PC-3 (cell line): ENCODE measurements at regions not wholly inside any gene's neighbourhood (a gene's known extent, or its start where the extent isn't known, plus 50 kb on each side); places are given as distances from the start of the nearest gene placed in this dataset.
A peak's percentile ranks its signal among the peaks of the same experiment; 100 is the strongest.

ENCODE experiments used
- ATAC-seq: fragments of 200-7000 bp; cut with Tn5 transposase; 2 replicates; pipeline ENCODE4 v1.9.1; 2020; ENCODE audit warnings: mild to moderate bottlenecking, moderate library complexity
- BruUV-seq: library from RNA; stranded (reverse); fragments of 400-500 nt; replicated peaks from 2 replicates; lab custom pipeline; 2021; lab: Mats Ljungman, UMichigan
- CTCF ChIA-PET: fragments of 300-600 bp; sonication (Branson Sonifier 250); formaldehyde crosslinking; loops from one replicate; lab custom pipeline; 2022; ENCODE audit warnings: antibody characterized with exemption; lab: Charles Lee
- POLR2A ChIA-PET: fragments of 300-600 bp; sonication (Branson Sonifier 250); formaldehyde crosslinking; loops from one replicate; lab custom pipeline; 2022; ENCODE audit warnings: antibody characterized with exemption; ENCODE audit not compliant: unreplicated experiment; lab: Charles Lee
- DNase-seq: peaks from one replicate; pipeline ENCODE4 v3.0.0-alpha.2; 2015
- H2AFZ ChIP-seq: fragments of 300-600 bp; sonication (generic); 2 replicates; pipeline ENCODE4 v1.6.0; 2016; ENCODE audit warnings: antibody characterized with exemption, low read length
- H3F3A ChIP-seq: fragments of 300-600 bp; sonication (generic); one replicate; pipeline ENCODE4 v1.6.0; 2017; ENCODE audit warnings: antibody characterized with exemption, low read length, control low read depth, mild to moderate bottlenecking; ENCODE audit not compliant: unreplicated experiment
- H3K27ac ChIP-seq: fragments of 300-600 bp; sonication (generic); 2 replicates; pipeline ENCODE4 v1.5.1; 2016; ENCODE audit warnings: mild to moderate bottlenecking, low read length
- H3K27me3 ChIP-seq: fragments of 300-600 bp; sonication (generic); 2 replicates; pipeline ENCODE4 v1.6.1; 2016; ENCODE audit warnings: low read length, mixed read lengths
- H3K36me3 ChIP-seq: fragments of 300-600 bp; sonication (generic); 2 replicates; pipeline ENCODE4 v1.6.1; 2016; ENCODE audit warnings: low read depth, mixed run types, low read length, mixed read lengths
- H3K4me1 ChIP-seq: fragments of 300-600 bp; sonication (generic); 2 replicates; pipeline ENCODE4 v1.5.1; 2016; ENCODE audit warnings: low read length; ENCODE audit not compliant: insufficient read depth
- H3K4me2 ChIP-seq: fragments of 300-600 bp; sonication (generic); 2 replicates; pipeline ENCODE4 v1.6.0; 2016; ENCODE audit warnings: low read length
- H3K4me3 ChIP-seq: fragments of 300-600 bp; sonication (generic); 2 replicates; pipeline ENCODE4 v1.5.1; 2016; ENCODE audit warnings: mild to moderate bottlenecking, low read length, mixed read lengths
- H3K79me2 ChIP-seq: fragments of 300-600 bp; sonication (generic); 2 replicates; pipeline ENCODE4 v1.6.1; 2017; ENCODE audit warnings: low read length, mixed read lengths
- H3K9ac ChIP-seq: fragments of 300-600 bp; sonication (generic); 2 replicates; pipeline ENCODE4 v1.6.0; 2016; ENCODE audit warnings: mild to moderate bottlenecking, low read length
- H3K9me2 ChIP-seq: fragments of 300-600 bp; sonication (generic); replicated peaks from 2 replicates; pipeline ENCODE4 v1.6.1; 2016; ENCODE audit warnings: mixed run types, low read length, mixed read lengths
- H3K9me3 ChIP-seq: fragments of 300-600 bp; sonication (generic); 2 replicates; pipeline ENCODE4 v1.6.1; 2016; ENCODE audit warnings: low read length, mixed read lengths
- H4K20me1 ChIP-seq: fragments of 300-600 bp; sonication (generic); 2 replicates; pipeline ENCODE4 v1.6.1; 2016; ENCODE audit warnings: low read length, mixed read lengths
- CTCF ChIP-seq: fragments of 300-600 bp; sonication (generic); conservative IDR thresholded peaks from 2 replicates; pipeline ENCODE4 v1.5.1; 2017; ENCODE audit warnings: antibody characterized with exemption, low read depth, mild to moderate bottlenecking, low read length
- EZH2 ChIP-seq: fragments of 300-600 bp; sonication (generic); IDR thresholded peaks from one replicate; pipeline ENCODE4 v1.6.1; 2017; ENCODE audit warnings: antibody characterized with exemption, mild to moderate bottlenecking, low read length; ENCODE audit not compliant: unreplicated experiment
- EZH2phosphoT487 ChIP-seq: fragments of 300-600 bp; sonication (generic); IDR thresholded peaks from 2 replicates; pipeline ENCODE4 v1.6.1; 2018; ENCODE audit warnings: mild to moderate bottlenecking, antibody characterized with exemption, low read length, borderline replicate concordance
- intact Hi-C: fragments of 100-400 bp; cut with micrococcal nuclease; formaldehyde crosslinking; loops from 2 replicates; pipeline ENCODE4 v1.9.0; 2023

DNA sequence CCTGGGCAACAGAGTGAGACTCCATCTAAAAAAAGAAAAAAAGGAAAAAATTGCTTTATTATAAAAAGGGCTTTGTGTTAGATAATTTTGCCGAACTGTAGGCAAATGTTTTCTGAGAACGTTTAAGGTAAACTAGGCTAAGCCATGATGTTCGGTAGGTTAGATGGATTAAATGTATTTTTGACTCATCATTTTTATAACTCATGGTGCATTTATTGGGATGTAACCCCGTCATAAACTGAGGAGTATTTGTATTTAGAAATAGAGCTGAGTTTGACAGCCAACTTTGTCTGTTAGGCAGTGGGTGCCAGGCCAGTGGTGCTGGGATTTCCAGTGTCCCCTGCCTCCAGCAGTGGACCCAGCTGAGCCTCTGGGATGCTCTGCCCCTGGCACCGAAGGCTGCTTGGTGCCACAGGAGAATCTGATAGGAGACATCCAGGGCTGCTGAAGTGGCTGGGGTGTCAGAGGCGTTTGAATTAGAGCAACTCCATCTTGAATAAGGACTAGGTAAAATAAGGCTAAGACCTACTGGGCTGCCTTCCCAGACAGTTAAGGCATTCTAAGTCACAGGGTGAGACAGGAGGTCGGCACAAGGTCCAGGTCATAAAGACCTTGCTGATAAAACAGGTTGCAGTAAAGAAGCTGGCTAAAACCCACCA lies 114.9 kb upstream of the EEPD1 start:
- Histone ChIP-seq H3K9me2 (no peaks in the 10 kb centered on the region), H3K4me1 (peaks cover 59% of the 10 kb centered on the region), H3K79me2 (no peaks in the 10 kb centered on the region), H3K9me3 (no peaks in the 10 kb centered on the region), H3F3A (no peaks in the 10 kb centered on the region), H3K4me3 (peak overlapping the region; percentile 39; the same call in 1 of the 2 replicates), H3K27ac (peak overlapping the region; percentile 100), H2AFZ (no peak overlapping the region), H4K20me1 (no peaks in the 10 kb centered on the region), H3K36me3 (no peaks in the 10 kb centered on the region), H3K4me2 (peak overlapping the region; percentile 85), H3K9ac (peak overlapping the region; percentile 90), H3K27me3 (no peaks in the 10 kb centered on the region)
- POLR2A ChIA-PET: interaction anchor here (0.6 to 1.1 kb wide), 3 partner anchors 77 to 252 kb away, joined by 3 to 6 read pairs (median 4); no protein-coding TSS in a partner anchor
- no TSS peak for BruUV-seq
- CTCF ChIA-PET: interaction anchor here (1.2 to 1.6 kb wide), 2 partner anchors 78 to 81 kb away, joined by 4 to 7 read pairs; no protein-coding TSS in a partner anchor
- peak; percentile 84 for DNase-seq
- no peak for TF ChIP-seq EZH2
- TF ChIP-seq EZH2phosphoT487: no peak
- no peak for TF ChIP-seq CTCF
- ATAC-seq: peak; percentile 37
- intact Hi-C loops: no loop called here

DNA sequence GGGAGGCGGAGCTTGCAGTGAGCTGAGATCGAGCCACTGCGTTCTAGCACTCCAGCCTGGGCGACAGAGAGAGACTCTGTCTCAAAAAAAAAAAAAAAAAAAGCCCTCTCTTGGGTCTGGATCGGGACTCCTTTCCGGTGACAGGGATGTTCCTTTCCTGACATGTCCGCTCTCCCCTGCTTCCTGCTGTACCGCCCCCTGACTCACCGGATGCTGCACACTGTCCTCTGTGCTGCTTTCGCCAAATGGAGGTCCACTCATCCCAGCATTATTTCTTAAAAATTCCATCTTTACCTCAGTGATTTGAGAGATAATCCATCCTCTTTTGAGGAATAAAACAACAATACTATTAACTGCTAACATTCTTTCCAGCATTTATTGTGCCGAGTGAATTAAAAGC lies 113.8 kb upstream of the EEPD1 start:
- Histone ChIP-seq H3K9me3 (no peaks in the 10 kb centered on the region), H3K27me3 (no peaks in the 10 kb centered on the region), H3K9ac (no peak overlapping the region), H3K4me1 (peaks cover 48% of the 10 kb centered on the region), H3K9me2 (no peaks in the 10 kb centered on the region), H3K4me3 (no peak overlapping the region), H4K20me1 (no peaks in the 10 kb centered on the region), H2AFZ (no peak overlapping the region), H3K4me2 (no peak overlapping the region), H3F3A (no peaks in the 10 kb centered on the region), H3K36me3 (no peaks in the 10 kb centered on the region), H3K27ac (no peak overlapping the region), H3K79me2 (no peaks in the 10 kb centered on the region)
- no TSS peak for BruUV-seq
- DNase-seq: no peak
- no peak for ATAC-seq
- intact Hi-C loops: no loop called here
- CTCF ChIA-PET: no interaction called here
- no peak for TF ChIP-seq EZH2
- TF ChIP-seq CTCF: no peak
- TF ChIP-seq EZH2phosphoT487: no peak
- POLR2A ChIA-PET: no interaction called here

GRCh38 chr7:36039671-36040070 lies 113.4 kb upstream of the EEPD1 start:
- no peaks in the 10 kb centered on the region for H3K36me3 ChIP-seq
- no peaks in the 10 kb centered on the region for H3K9me3 ChIP-seq
- ChIA-PET CTCF (no interaction called here), POLR2A (no interaction called here)
- no peak overlapping the region for H2AFZ ChIP-seq
- ATAC-seq: no peak
- no peaks in the 10 kb centered on the region for H3K9me2 ChIP-seq
- H3K27me3 ChIP-seq: no peaks in the 10 kb centered on the region
- no peak overlapping the region for H3K9ac ChIP-seq
- no TSS peak for BruUV-seq
- no peak overlapping the region for H3K4me3 ChIP-seq
- no peaks in the 10 kb centered on the region for H3K79me2 ChIP-seq
- DNase-seq: no peak
- H3K4me1 ChIP-seq: peaks cover 45% of the 10 kb centered on the region
- H4K20me1 ChIP-seq: no peaks in the 10 kb centered on the region
- H3K4me2 ChIP-seq: no peak overlapping the region
- no peak for TF ChIP-seq CTCF
- no peak for TF ChIP-seq EZH2
- no peak for TF ChIP-seq EZH2phosphoT487
- no peak overlapping the region for H3K27ac ChIP-seq
- intact Hi-C loops: no loop called here
- no peaks in the 10 kb centered on the region for H3F3A ChIP-seq
